HEK293 (cell line): ENCODE measurements at regions not wholly inside any gene's neighbourhood (a gene's known extent, or its start where the extent isn't known, plus 50 kb on each side); places are given as distances from the start of the nearest gene placed in this dataset.

Experiments used
- CTCF ChIA-PET: fragments of 350-600 bp; formaldehyde crosslinking; extraction: SDS; loops from one replicate; lab custom pipeline; 2021; ENCODE audit warnings: antibody characterized with exemption; lab: Yijun Ruan, JAX
- POLR2A ChIA-PET: fragments of 300-600 bp; formaldehyde crosslinking; extraction: SDS; loops from one replicate; lab custom pipeline; 2020; ENCODE audit warnings: antibody characterized with exemption, inconsistent platforms; lab: Yijun Ruan, JAX
- H3K27ac ChIP-seq: fragments of 200-500 bp; sonication (Bioruptor generic); 2 replicates; pipeline ENCODE4 v1.5.1; 2014; ENCODE audit warnings: low read depth, low read length, control low read depth, inconsistent platforms; ENCODE audit errors: extremely low read depth
- H3K36me3 ChIP-seq, 2 experiments: fragments of 200-500 bp in 1 of 2; sonication (Bioruptor generic) in 1 of 2; 1 replicate in 1 of 2; 2 replicates in 1 of 2; pipeline ENCODE4 v1.5.1; 2014 to 2017; ENCODE audit warnings: inconsistent platforms in 2 of 2, low read length in 2 of 2; ENCODE audit not compliant: control insufficient read depth in 2 of 2, insufficient read depth in 1 of 2
- H3K4me1 ChIP-seq: fragments of 200-500 bp; sonication (Bioruptor generic); 2 replicates; pipeline ENCODE4 v1.5.1; 2014; ENCODE audit warnings: mild to moderate bottlenecking, low read length, inconsistent platforms; ENCODE audit not compliant: control insufficient read depth, insufficient read depth
- H3K4me3 ChIP-seq: 2 replicates; pipeline ENCODE4 v1.5.1; 2011; ENCODE audit warnings: low read depth, mild to moderate bottlenecking, control low read depth, low read length, moderate library complexity
- H3K9me3 ChIP-seq: fragments of 200-500 bp; sonication (Bioruptor generic); 2 replicates; pipeline ENCODE4 v1.5.1; 2014; ENCODE audit warnings: low read depth, low read length, inconsistent platforms; ENCODE audit not compliant: control insufficient read depth, insufficient read depth
- EGR2 ChIP-seq: fragments of 450-650 bp; formaldehyde crosslinking; IDR thresholded peaks from 2 replicates; pipeline ENCODE4 v1.5.1; 2016; ENCODE audit warnings: low read depth, missing biosample characterization, missing genetic modification characterization
- OVOL3 ChIP-seq: fragments of 450-650 bp; formaldehyde crosslinking; IDR thresholded peaks from 2 replicates; pipeline ENCODE4 v1.5.1; 2016; ENCODE audit warnings: missing biosample characterization, missing genetic modification characterization
- SALL2 ChIP-seq: fragments of 450-650 bp; formaldehyde crosslinking; IDR thresholded peaks from 2 replicates; pipeline ENCODE4 v1.5.0; 2017; ENCODE audit warnings: missing biosample characterization, mild to moderate bottlenecking, missing genetic modification characterization, borderline replicate concordance
- SCRT2 ChIP-seq: fragments of 450-650 bp; formaldehyde crosslinking; IDR thresholded peaks from 2 replicates; pipeline ENCODE4 v1.5.1; 2016; ENCODE audit warnings: missing biosample characterization, missing genetic modification characterization
- SP3 ChIP-seq: fragments of 450-650 bp; formaldehyde crosslinking; IDR thresholded peaks from 2 replicates; pipeline ENCODE4 v1.5.1; 2016; ENCODE audit warnings: missing biosample characterization, missing genetic modification characterization
- YY2 ChIP-seq: fragments of 450-650 bp; formaldehyde crosslinking; IDR thresholded peaks from 2 replicates; pipeline ENCODE4 v1.5.1; 2016; ENCODE audit warnings: missing biosample characterization, missing genetic modification characterization
- ZBTB7A ChIP-seq: fragments of 450-650 bp; formaldehyde crosslinking; IDR thresholded peaks from 2 replicates; pipeline ENCODE4 v1.5.1; 2016; ENCODE audit warnings: low read depth, missing biosample characterization, missing genetic modification characterization
- ZEB2 ChIP-seq: fragments of 450-650 bp; formaldehyde crosslinking; IDR thresholded peaks from 2 replicates; pipeline ENCODE4 v1.5.1; 2016; ENCODE audit warnings: missing biosample characterization, missing genetic modification characterization
- ZFP69B ChIP-seq: fragments of 450-650 bp; formaldehyde crosslinking; IDR thresholded peaks from 2 replicates; pipeline ENCODE4 v1.5.1; 2016; ENCODE audit warnings: missing biosample characterization, missing genetic modification characterization
- ZNF112 ChIP-seq: fragments of 450-650 bp; formaldehyde crosslinking; IDR thresholded peaks from 2 replicates; pipeline ENCODE4 v1.5.0; 2017; ENCODE audit warnings: missing biosample characterization, missing genetic modification characterization
- ZNF138 ChIP-seq: fragments of 450-650 bp; formaldehyde crosslinking; IDR thresholded peaks from 2 replicates; pipeline ENCODE4 v1.5.1; 2016; ENCODE audit warnings: missing biosample characterization, missing genetic modification characterization, borderline replicate concordance
- ZNF311 ChIP-seq: fragments of 450-650 bp; formaldehyde crosslinking; IDR thresholded peaks from 2 replicates; pipeline ENCODE4 v1.5.1; 2017; ENCODE audit warnings: missing biosample characterization, missing genetic modification characterization, borderline replicate concordance
- ZNF501 ChIP-seq: fragments of 450-650 bp; formaldehyde crosslinking; IDR thresholded peaks from 2 replicates; pipeline ENCODE4 v1.5.1; 2016; ENCODE audit warnings: missing biosample characterization, missing genetic modification characterization
- ZNF514 ChIP-seq: fragments of 450-650 bp; formaldehyde crosslinking; IDR thresholded peaks from 2 replicates; pipeline ENCODE4 v1.5.1; 2016; ENCODE audit warnings: missing biosample characterization, missing genetic modification characterization
- ZNF561 ChIP-seq: fragments of 450-650 bp; IDR thresholded peaks from 2 replicates; pipeline ENCODE4 v1.5.1; 2018; ENCODE audit warnings: missing biosample characterization, missing genetic modification characterization, borderline replicate concordance
- ZNF610 ChIP-seq: fragments of 450-650 bp; formaldehyde crosslinking; IDR thresholded peaks from 2 replicates; pipeline ENCODE4 v1.5.1; 2016; ENCODE audit warnings: missing biosample characterization, missing genetic modification characterization, borderline replicate concordance
- ZNF660 ChIP-seq: fragments of 450-650 bp; IDR thresholded peaks from 2 replicates; pipeline ENCODE4 v1.5.1; 2018; ENCODE audit warnings: missing biosample characterization, mild to moderate bottlenecking, missing genetic modification characterization
- ZNF785 ChIP-seq: fragments of 450-650 bp; formaldehyde crosslinking; IDR thresholded peaks from 2 replicates; pipeline ENCODE4 v1.5.1; 2016; ENCODE audit warnings: missing biosample characterization, missing genetic modification characterization
- TF ChIP-seq, protein P1 (sequence below): fragments of 450-650 bp; formaldehyde crosslinking; IDR thresholded peaks from 2 replicates; pipeline ENCODE4 v1.5.1; 2016; ENCODE audit warnings: missing biosample characterization, missing genetic modification characterization
- TF ChIP-seq, protein P2 (sequence below): fragments of 450-650 bp; formaldehyde crosslinking; IDR thresholded peaks from 2 replicates; pipeline ENCODE4 v1.5.1; 2016; ENCODE audit warnings: missing biosample characterization, missing genetic modification characterization
- TF ChIP-seq, protein P3 (sequence below): fragments of 450-650 bp; formaldehyde crosslinking; IDR thresholded peaks from 2 replicates; pipeline ENCODE4 v1.5.1; 2017; ENCODE audit warnings: missing biosample characterization, missing genetic modification characterization
- TF ChIP-seq, protein P4 (sequence below): fragments of 450-650 bp; formaldehyde crosslinking; IDR thresholded peaks from 2 replicates; pipeline ENCODE4 v1.5.1; 2016; ENCODE audit warnings: missing biosample characterization, missing genetic modification characterization, borderline replicate concordance
- TF ChIP-seq, protein P5 (sequence below): fragments of 450-650 bp; formaldehyde crosslinking; IDR thresholded peaks from 2 replicates; pipeline ENCODE4 v1.5.1; 2016; ENCODE audit warnings: missing biosample characterization, missing genetic modification characterization
- TF ChIP-seq, protein P6 (sequence below): fragments of 450-650 bp; formaldehyde crosslinking; IDR thresholded peaks from 2 replicates; pipeline ENCODE4 v1.5.0; 2017; ENCODE audit warnings: missing biosample characterization, missing genetic modification characterization, borderline replicate concordance
- TF ChIP-seq, protein P7 (sequence below): fragments of 450-650 bp; formaldehyde crosslinking; IDR thresholded peaks from 2 replicates; pipeline ENCODE4 v1.5.1; 2016; ENCODE audit warnings: missing biosample characterization, missing genetic modification characterization, low read depth

DNA sequence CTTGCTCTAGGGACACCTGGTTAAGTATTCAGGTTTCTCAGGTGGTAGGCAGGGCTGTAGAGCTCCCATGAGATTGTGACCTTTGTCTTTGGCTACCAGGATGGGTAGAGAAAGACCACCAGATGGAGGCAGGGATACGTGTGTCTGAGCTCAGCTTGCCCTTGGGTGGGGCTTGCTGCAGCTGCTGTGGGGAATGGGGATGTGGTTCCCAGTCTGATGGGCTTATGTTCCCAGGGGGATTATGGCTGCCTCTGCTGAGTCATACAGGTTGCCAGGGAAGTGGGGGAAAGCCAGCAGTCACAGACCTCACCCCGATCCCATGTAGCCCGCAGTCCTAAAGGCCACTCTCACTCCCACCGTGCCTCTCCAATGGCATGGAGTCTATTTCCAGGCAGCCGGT is 659.9 kb upstream of the KLF12 start:
- CTCF ChIA-PET, result interaction anchor here (0.7 kb wide), 1 partner anchor 59 kb away, joined by 3 read pairs; no protein-coding TSS in a partner anchor

DNA sequence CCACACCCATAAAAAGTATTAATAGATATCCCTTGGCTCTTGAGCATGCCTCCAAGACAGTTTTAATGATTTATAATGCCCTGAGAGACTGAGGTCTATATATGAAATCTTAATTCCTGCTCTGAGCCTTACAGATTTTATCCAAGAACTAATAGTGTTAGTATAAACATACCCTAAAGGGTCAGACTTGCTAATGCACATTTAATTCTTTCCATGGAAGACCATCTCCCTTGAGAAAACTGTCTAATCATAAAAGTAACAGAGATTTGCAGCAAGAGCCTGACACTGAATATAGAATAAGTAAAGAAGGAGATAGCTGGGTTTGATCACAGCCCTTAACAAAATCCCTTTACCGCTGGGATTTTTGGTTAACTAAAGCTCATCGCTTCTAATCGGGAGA is 650.8 kb upstream of the KLF12 start:
- H3K27ac ChIP-seq, result no peak overlapping the region
- ChIA-PET CTCF (interaction anchor here (0.7 kb wide), 1 partner anchor 9 kb away, joined by 3 read pairs; no protein-coding TSS in a partner anchor), POLR2A (no interaction called here)
- H3K36me3 ChIP-seq, result no peaks in the 10 kb centered on the region
- H3K9me3 ChIP-seq, result no peaks in the 10 kb centered on the region
- H3K4me3 ChIP-seq, result no peak overlapping the region
- no peaks in the 10 kb centered on the region for H3K4me1 ChIP-seq
- TF ChIP-seq, protein P1, sequence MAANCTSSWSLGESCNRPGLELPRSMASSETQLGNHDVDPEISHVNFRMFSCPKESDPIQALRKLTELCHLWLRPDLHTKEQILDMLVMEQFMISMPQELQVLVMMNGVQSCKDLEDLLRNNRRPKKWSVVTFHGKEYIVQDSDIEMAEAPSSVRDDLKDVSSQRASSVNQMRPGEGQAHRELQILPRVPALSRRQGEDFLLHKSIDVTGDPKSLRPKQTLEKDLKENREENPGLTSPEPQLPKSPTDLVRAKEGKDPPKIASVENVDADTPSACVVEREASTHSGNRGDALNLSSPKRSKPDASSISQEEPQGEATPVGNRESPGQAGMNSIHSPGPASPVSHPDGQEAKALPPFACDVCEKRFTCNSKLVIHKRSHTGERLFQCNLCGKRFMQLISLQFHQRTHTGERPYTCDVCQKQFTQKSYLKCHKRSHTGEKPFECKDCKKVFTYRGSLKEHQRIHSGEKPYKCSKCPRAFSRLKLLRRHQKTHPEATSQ (tag by site-specific recombination), result no peak
- TF ChIP-seq, protein P2, sequence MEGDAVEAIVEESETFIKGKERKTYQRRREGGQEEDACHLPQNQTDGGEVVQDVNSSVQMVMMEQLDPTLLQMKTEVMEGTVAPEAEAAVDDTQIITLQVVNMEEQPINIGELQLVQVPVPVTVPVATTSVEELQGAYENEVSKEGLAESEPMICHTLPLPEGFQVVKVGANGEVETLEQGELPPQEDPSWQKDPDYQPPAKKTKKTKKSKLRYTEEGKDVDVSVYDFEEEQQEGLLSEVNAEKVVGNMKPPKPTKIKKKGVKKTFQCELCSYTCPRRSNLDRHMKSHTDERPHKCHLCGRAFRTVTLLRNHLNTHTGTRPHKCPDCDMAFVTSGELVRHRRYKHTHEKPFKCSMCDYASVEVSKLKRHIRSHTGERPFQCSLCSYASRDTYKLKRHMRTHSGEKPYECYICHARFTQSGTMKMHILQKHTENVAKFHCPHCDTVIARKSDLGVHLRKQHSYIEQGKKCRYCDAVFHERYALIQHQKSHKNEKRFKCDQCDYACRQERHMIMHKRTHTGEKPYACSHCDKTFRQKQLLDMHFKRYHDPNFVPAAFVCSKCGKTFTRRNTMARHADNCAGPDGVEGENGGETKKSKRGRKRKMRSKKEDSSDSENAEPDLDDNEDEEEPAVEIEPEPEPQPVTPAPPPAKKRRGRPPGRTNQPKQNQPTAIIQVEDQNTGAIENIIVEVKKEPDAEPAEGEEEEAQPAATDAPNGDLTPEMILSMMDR (tag by site-specific recombination), result no peak
- TF ChIP-seq, protein P3, sequence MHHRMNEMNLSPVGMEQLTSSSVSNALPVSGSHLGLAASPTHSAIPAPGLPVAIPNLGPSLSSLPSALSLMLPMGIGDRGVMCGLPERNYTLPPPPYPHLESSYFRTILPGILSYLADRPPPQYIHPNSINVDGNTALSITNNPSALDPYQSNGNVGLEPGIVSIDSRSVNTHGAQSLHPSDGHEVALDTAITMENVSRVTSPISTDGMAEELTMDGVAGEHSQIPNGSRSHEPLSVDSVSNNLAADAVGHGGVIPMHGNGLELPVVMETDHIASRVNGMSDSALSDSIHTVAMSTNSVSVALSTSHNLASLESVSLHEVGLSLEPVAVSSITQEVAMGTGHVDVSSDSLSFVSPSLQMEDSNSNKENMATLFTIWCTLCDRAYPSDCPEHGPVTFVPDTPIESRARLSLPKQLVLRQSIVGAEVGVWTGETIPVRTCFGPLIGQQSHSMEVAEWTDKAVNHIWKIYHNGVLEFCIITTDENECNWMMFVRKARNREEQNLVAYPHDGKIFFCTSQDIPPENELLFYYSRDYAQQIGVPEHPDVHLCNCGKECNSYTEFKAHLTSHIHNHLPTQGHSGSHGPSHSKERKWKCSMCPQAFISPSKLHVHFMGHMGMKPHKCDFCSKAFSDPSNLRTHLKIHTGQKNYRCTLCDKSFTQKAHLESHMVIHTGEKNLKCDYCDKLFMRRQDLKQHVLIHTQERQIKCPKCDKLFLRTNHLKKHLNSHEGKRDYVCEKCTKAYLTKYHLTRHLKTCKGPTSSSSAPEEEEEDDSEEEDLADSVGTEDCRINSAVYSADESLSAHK (tag by site-specific recombination), result no peak
- TF ChIP-seq ZFP69B (tag by site-specific recombination), result no peak
- no peak for TF ChIP-seq SP3 (tag by site-specific recombination)
- TF ChIP-seq, protein P4, sequence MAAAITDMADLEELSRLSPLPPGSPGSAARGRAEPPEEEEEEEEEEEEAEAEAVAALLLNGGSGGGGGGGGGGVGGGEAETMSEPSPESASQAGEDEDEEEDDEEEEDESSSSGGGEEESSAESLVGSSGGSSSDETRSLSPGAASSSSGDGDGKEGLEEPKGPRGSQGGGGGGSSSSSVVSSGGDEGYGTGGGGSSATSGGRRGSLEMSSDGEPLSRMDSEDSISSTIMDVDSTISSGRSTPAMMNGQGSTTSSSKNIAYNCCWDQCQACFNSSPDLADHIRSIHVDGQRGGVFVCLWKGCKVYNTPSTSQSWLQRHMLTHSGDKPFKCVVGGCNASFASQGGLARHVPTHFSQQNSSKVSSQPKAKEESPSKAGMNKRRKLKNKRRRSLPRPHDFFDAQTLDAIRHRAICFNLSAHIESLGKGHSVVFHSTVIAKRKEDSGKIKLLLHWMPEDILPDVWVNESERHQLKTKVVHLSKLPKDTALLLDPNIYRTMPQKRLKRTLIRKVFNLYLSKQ, result no peak

More for the DNA sequence above, 659.9 kb upstream of the KLF12 start:
- H3K36me3 ChIP-seq, result no peaks in the 10 kb centered on the region
- H3K4me1 ChIP-seq, result no peaks in the 10 kb centered on the region
- POLR2A ChIA-PET, result no interaction called here
- TF ChIP-seq ZNF561 (tag by site-specific recombination), result no peak
- TF ChIP-seq, protein P5, sequence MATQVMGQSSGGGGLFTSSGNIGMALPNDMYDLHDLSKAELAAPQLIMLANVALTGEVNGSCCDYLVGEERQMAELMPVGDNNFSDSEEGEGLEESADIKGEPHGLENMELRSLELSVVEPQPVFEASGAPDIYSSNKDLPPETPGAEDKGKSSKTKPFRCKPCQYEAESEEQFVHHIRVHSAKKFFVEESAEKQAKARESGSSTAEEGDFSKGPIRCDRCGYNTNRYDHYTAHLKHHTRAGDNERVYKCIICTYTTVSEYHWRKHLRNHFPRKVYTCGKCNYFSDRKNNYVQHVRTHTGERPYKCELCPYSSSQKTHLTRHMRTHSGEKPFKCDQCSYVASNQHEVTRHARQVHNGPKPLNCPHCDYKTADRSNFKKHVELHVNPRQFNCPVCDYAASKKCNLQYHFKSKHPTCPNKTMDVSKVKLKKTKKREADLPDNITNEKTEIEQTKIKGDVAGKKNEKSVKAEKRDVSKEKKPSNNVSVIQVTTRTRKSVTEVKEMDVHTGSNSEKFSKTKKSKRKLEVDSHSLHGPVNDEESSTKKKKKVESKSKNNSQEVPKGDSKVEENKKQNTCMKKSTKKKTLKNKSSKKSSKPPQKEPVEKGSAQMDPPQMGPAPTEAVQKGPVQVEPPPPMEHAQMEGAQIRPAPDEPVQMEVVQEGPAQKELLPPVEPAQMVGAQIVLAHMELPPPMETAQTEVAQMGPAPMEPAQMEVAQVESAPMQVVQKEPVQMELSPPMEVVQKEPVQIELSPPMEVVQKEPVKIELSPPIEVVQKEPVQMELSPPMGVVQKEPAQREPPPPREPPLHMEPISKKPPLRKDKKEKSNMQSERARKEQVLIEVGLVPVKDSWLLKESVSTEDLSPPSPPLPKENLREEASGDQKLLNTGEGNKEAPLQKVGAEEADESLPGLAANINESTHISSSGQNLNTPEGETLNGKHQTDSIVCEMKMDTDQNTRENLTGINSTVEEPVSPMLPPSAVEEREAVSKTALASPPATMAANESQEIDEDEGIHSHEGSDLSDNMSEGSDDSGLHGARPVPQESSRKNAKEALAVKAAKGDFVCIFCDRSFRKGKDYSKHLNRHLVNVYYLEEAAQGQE (tag by site-specific recombination), result no peak
- no peak for TF ChIP-seq ZNF514
- no peak for TF ChIP-seq ZNF610 (tag by site-specific recombination)
- TF ChIP-seq EGR2 (tag by site-specific recombination), result no peak
- no peak for TF ChIP-seq ZBTB7A
- no peak for TF ChIP-seq ZNF785
- TF ChIP-seq ZNF501 (tag by site-specific recombination), result no peak
- TF ChIP-seq, protein P6, sequence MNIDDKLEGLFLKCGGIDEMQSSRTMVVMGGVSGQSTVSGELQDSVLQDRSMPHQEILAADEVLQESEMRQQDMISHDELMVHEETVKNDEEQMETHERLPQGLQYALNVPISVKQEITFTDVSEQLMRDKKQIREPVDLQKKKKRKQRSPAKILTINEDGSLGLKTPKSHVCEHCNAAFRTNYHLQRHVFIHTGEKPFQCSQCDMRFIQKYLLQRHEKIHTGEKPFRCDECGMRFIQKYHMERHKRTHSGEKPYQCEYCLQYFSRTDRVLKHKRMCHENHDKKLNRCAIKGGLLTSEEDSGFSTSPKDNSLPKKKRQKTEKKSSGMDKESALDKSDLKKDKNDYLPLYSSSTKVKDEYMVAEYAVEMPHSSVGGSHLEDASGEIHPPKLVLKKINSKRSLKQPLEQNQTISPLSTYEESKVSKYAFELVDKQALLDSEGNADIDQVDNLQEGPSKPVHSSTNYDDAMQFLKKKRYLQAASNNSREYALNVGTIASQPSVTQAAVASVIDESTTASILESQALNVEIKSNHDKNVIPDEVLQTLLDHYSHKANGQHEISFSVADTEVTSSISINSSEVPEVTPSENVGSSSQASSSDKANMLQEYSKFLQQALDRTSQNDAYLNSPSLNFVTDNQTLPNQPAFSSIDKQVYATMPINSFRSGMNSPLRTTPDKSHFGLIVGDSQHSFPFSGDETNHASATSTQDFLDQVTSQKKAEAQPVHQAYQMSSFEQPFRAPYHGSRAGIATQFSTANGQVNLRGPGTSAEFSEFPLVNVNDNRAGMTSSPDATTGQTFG, result no peak
- no peak for TF ChIP-seq ZNF660 (tag by site-specific recombination)
- no peak for TF ChIP-seq ZNF112 (tag by site-specific recombination)
- TF ChIP-seq SALL2, result no peak
- TF ChIP-seq OVOL3 (tag by site-specific recombination), result no peak
- TF ChIP-seq YY2, result no peak
- no peak for TF ChIP-seq ZEB2 (tag by site-specific recombination)
- no peak for TF ChIP-seq SCRT2
- no peak for TF ChIP-seq ZNF138 (tag by site-specific recombination)
- no peak for TF ChIP-seq ZNF311
- TF ChIP-seq, protein P7, sequence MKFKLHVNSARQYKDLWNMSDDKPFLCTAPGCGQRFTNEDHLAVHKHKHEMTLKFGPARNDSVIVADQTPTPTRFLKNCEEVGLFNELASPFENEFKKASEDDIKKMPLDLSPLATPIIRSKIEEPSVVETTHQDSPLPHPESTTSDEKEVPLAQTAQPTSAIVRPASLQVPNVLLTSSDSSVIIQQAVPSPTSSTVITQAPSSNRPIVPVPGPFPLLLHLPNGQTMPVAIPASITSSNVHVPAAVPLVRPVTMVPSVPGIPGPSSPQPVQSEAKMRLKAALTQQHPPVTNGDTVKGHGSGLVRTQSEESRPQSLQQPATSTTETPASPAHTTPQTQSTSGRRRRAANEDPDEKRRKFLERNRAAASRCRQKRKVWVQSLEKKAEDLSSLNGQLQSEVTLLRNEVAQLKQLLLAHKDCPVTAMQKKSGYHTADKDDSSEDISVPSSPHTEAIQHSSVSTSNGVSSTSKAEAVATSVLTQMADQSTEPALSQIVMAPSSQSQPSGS (tag by site-specific recombination), result no peak
- H3K4me3 ChIP-seq, result no peak overlapping the region
- no peak overlapping the region for H3K27ac ChIP-seq
- no peaks in the 10 kb centered on the region for H3K9me3 ChIP-seq
